Fibroblast of lung (primary cell): ENCODE measurements at regions not wholly inside any gene's neighbourhood (a gene's known extent, or its start where the extent isn't known, plus 50 kb on each side); places are given as distances from the start of the nearest gene placed in this dataset.

Experiments
- DNase-seq, 2 donors: peaks; one replicate each; pipeline versions ENCODE4 v3.0.0 to v3.0.0-alpha.2; 2010; ENCODE audit warnings: low read depth in 2 of 2
- H2AFZ ChIP-seq: 2 replicates; pipeline ENCODE4 v1.5.1; 2012; ENCODE audit warnings: low read length, control low read depth, inconsistent platforms
- H3K27ac ChIP-seq: 2 replicates; pipeline ENCODE4 v1.5.1; 2011; ENCODE audit warnings: low read length, control low read depth; ENCODE audit not compliant: insufficient read depth
- H3K27me3 ChIP-seq: 2 replicates; pipeline ENCODE4 v1.5.1; 2011; ENCODE audit warnings: mild to moderate bottlenecking, low read length; ENCODE audit not compliant: control insufficient read depth, insufficient read depth
- H3K36me3 ChIP-seq: 2 replicates; pipeline ENCODE4 v1.5.1; 2011; ENCODE audit warnings: low read length; ENCODE audit not compliant: control insufficient read depth, insufficient read depth
- H3K4me1 ChIP-seq: 2 replicates; pipeline ENCODE4 v1.5.1; 2011; ENCODE audit warnings: low read length; ENCODE audit not compliant: control insufficient read depth, insufficient read depth; ENCODE audit errors: extremely low read depth
- H3K4me2 ChIP-seq: 2 replicates; pipeline ENCODE4 v1.5.1; 2011; ENCODE audit warnings: low read length, control low read depth; ENCODE audit not compliant: insufficient read depth; ENCODE audit errors: extremely low read depth
- H3K4me3 ChIP-seq, 4 experiments: fragments of 200-600 bp in 1 of 4; sonication (generic) in 1 of 4; replicated peaks in 1 of 4; 2 replicates each; pipeline ENCODE4 v1.5.1; 2011 to 2016; ENCODE audit warnings: low read length in 4 of 4, low read depth in 3 of 4, mild to moderate bottlenecking in 3 of 4, control low read depth in 2 of 4, inconsistent platforms in 1 of 4, mixed read lengths in 1 of 4; ENCODE audit not compliant: insufficient read depth in 1 of 4; ENCODE audit errors: control extremely low read depth in 1 of 4
- H3K79me2 ChIP-seq: 2 replicates; pipeline ENCODE4 v1.5.1; 2012; ENCODE audit warnings: mild to moderate bottlenecking, low read length, inconsistent platforms; ENCODE audit not compliant: control insufficient read depth, insufficient read depth
- H3K9ac ChIP-seq: 2 replicates; pipeline ENCODE4 v1.5.1; 2011; ENCODE audit warnings: mild to moderate bottlenecking, low read length, control low read depth; ENCODE audit not compliant: insufficient read depth
- H3K9me3 ChIP-seq: 2 replicates; pipeline ENCODE4 v1.5.1; 2012; ENCODE audit warnings: low read depth, low read length; ENCODE audit not compliant: control insufficient read depth, insufficient read depth
- H4K20me1 ChIP-seq: 2 replicates; pipeline ENCODE4 v1.5.1; 2011; ENCODE audit warnings: low read length; ENCODE audit not compliant: control insufficient read depth, insufficient read depth; ENCODE audit errors: extremely low read depth
- CTCF ChIP-seq, 2 donors: IDR thresholded peaks in 1 of 2; conservative IDR thresholded peaks in 1 of 2; 1 replicate in 1 of 2; 2 replicates in 1 of 2; pipeline ENCODE4 v1.5.1; 2011 to 2012; ENCODE audit warnings: low read length in 2 of 2, control low read depth in 1 of 2, inconsistent platforms in 1 of 2, low read depth in 1 of 2, mild to moderate bottlenecking in 1 of 2
- EZH2 ChIP-seq: IDR thresholded peaks from 2 replicates; pipeline ENCODE4 v1.5.1; 2012; ENCODE audit warnings: low read length, control low read depth, mild to moderate bottlenecking; ENCODE audit errors: missing control alignments

- no peak overlapping the region for H3K9ac ChIP-seq
- H3K9me3 ChIP-seq: no peaks in the 10 kb centered on the region
- no peak overlapping the region for H3K4me2 ChIP-seq
- H3K36me3 ChIP-seq: no peaks in the 10 kb centered on the region
- H3K4me3 ChIP-seq: no peak overlapping the region
- H3K27ac ChIP-seq: no peak overlapping the region
- H3K27me3 ChIP-seq: no peaks in the 10 kb centered on the region
- no peaks in the 10 kb centered on the region for H4K20me1 ChIP-seq
- DNase-seq: no peak
- no peaks in the 10 kb centered on the region for H3K79me2 ChIP-seq
- TF ChIP-seq EZH2 (no peak), CTCF (conservative IDR thresholded peaks at IDR 0.05 in 1 of 2, IDR thresholded peaks at IDR 0.05 in 1 of 2; ENCODE audit: low read depth in 1 of 2, low read length in 2 of 2) (no peak)
- H2AFZ ChIP-seq: no peak overlapping the region
- peaks cover 3% of the 10 kb centered on the region for H3K4me1 ChIP-seq
Measured at GRCh38 chr1:232139444-232139843, 490.5 kb downstream of the SIPA1L2 start.

- Histone ChIP-seq H3K27ac (no peak overlapping the region), H3K9ac (no peak overlapping the region), H3K27me3 (no peaks in the 10 kb centered on the region), H2AFZ (no peak overlapping the region), H3K4me1 (peaks cover 3% of the 10 kb centered on the region), H3K9me3 (no peaks in the 10 kb centered on the region), H4K20me1 (no peaks in the 10 kb centered on the region), H3K4me3 (no peak overlapping the region), H3K4me2 (no peak overlapping the region), H3K79me2 (no peaks in the 10 kb centered on the region), H3K36me3 (no peaks in the 10 kb centered on the region)
- DNase-seq: no peak
- TF ChIP-seq EZH2 (no peak), CTCF (conservative IDR thresholded peaks at IDR 0.05 in 1 of 2, IDR thresholded peaks at IDR 0.05 in 1 of 2; ENCODE audit: low read depth in 1 of 2, low read length in 2 of 2) (no peak)
Measured at GRCh38 chr1:232138044-232138443, 491.9 kb downstream of the SIPA1L2 start.

GRCh38 chr1:232137066-232137465 is 492.9 kb downstream of the SIPA1L2 start:
- H2AFZ ChIP-seq: no peak overlapping the region
- no peak overlapping the region for H3K4me2 ChIP-seq
- no peaks in the 10 kb centered on the region for H4K20me1 ChIP-seq
- no peaks in the 10 kb centered on the region for H3K27me3 ChIP-seq
- no peaks in the 10 kb centered on the region for H3K4me1 ChIP-seq
- no peaks in the 10 kb centered on the region for H3K79me2 ChIP-seq
- H3K27ac ChIP-seq: no peak overlapping the region
- H3K9ac ChIP-seq: no peak overlapping the region
- no peaks in the 10 kb centered on the region for H3K9me3 ChIP-seq
- no peak overlapping the region for H3K4me3 ChIP-seq
- H3K36me3 ChIP-seq: no peaks in the 10 kb centered on the region
- TF ChIP-seq CTCF (conservative IDR thresholded peaks at IDR 0.05 in 1 of 2, IDR thresholded peaks at IDR 0.05 in 1 of 2; ENCODE audit: low read depth in 1 of 2, low read length in 2 of 2) (no peak), EZH2 (no peak)
- DNase-seq: no peak
